ENCODE measurements at regions not wholly inside any gene's neighbourhood (a gene's known extent, or its start where the extent isn't known, plus 50 kb on each side); places are given as distances from the start of the nearest gene placed in this dataset.

- no peaks in the 10 kb centered on the region for H3K4me1 ChIP-seq
- no peaks in the 10 kb centered on the region for H3K36me3 ChIP-seq
- DNase-seq, result no peak
- ATAC-seq, result no peak
- H3K4me3 ChIP-seq, result no peak overlapping the region
- intact Hi-C loops (cut with DNase I), result no loop called here
- H3K27ac ChIP-seq, result no peak overlapping the region
- no peaks in the 10 kb centered on the region for H3K9me3 ChIP-seq
- no peak for TF ChIP-seq CTCF (IDR thresholded peaks at IDR 0.05)
- no peaks in the 10 kb centered on the region for H3K27me3 ChIP-seq
Observed at GRCh38 chr11:105520706-105521345, 89.0 kb upstream of the GRIA4 start.

GRCh38 chr11:105507496-105508254 is 102.2 kb upstream of the GRIA4 start:
- Histone ChIP-seq H3K36me3 (no peaks in the 10 kb centered on the region), H3K27me3 (no peaks in the 10 kb centered on the region), H3K4me1 (no peaks in the 10 kb centered on the region), H3K4me3 (no peak overlapping the region), H3K9me3 (no peaks in the 10 kb centered on the region), H3K27ac (no peak overlapping the region)
- TF ChIP-seq CTCF (IDR thresholded peaks at IDR 0.05), result no peak
- DNase-seq (no peak), ATAC-seq (no peak)
- intact Hi-C loops (cut with DNase I), result no loop called here

GRCh38 chr11:105492010-105492409 is 117.9 kb upstream of the GRIA4 start:
- H3K36me3 ChIP-seq, result no peaks in the 10 kb centered on the region
- no peak for TF ChIP-seq CTCF (IDR thresholded peaks at IDR 0.05)
- intact Hi-C loops (cut with DNase I), result no loop called here
- no peak overlapping the region for H3K27ac ChIP-seq
- no peaks in the 10 kb centered on the region for H3K9me3 ChIP-seq
- ATAC-seq (no peak), DNase-seq (no peak)
- no peaks in the 10 kb centered on the region for H3K4me1 ChIP-seq
- H3K4me3 ChIP-seq, result no peak overlapping the region
- no peaks in the 10 kb centered on the region for H3K27me3 ChIP-seq

- H3K27ac ChIP-seq, result no peak overlapping the region
- TF ChIP-seq CTCF (IDR thresholded peaks at IDR 0.05), result no peak
- intact Hi-C loops (cut with DNase I), result no loop called here
- H3K36me3 ChIP-seq, result no peaks in the 10 kb centered on the region
- H3K9me3 ChIP-seq, result no peaks in the 10 kb centered on the region
- DNase-seq (no peak), ATAC-seq (no peak)
- H3K4me1 ChIP-seq, result no peaks in the 10 kb centered on the region
- H3K27me3 ChIP-seq, result no peaks in the 10 kb centered on the region
- no peak overlapping the region for H3K4me3 ChIP-seq
Observed at GRCh38 chr11:105491394-105491793, 118.5 kb upstream of the GRIA4 start.

GRCh38 chr11:105490333-105490732 is 119.5 kb upstream of the GRIA4 start:
- no peak for TF ChIP-seq CTCF (IDR thresholded peaks at IDR 0.05)
- H3K4me1 ChIP-seq, result no peaks in the 10 kb centered on the region
- intact Hi-C loops (cut with DNase I), result no loop called here

More at GRCh38 chr11:105490333-105490732, 119.5 kb upstream of the GRIA4 start:
- Histone ChIP-seq H3K27me3 (no peaks in the 10 kb centered on the region), H3K27ac (no peak overlapping the region), H3K4me3 (no peak overlapping the region), H3K36me3 (no peaks in the 10 kb centered on the region), H3K9me3 (no peaks in the 10 kb centered on the region)
- DNase-seq (no peak), ATAC-seq (no peak)
